GM21447 (cell line): ENCODE measurements at regions not wholly inside any gene's neighbourhood (a gene's known extent, or its start where the extent isn't known, plus 50 kb on each side); places are given as distances from the start of the nearest gene placed in this dataset.
"Not testable (repeated sequence)": the region's sequence is repeated elsewhere in the genome, so short reads cannot be mapped to it uniquely, and the experiment has no call there.

Source experiments
- ATAC-seq: cut with Tn5 transposase; IDR thresholded peaks from one replicate; pipeline ENCODE4 v1.9.1; 2021; ENCODE audit not compliant: unreplicated experiment

DNA sequence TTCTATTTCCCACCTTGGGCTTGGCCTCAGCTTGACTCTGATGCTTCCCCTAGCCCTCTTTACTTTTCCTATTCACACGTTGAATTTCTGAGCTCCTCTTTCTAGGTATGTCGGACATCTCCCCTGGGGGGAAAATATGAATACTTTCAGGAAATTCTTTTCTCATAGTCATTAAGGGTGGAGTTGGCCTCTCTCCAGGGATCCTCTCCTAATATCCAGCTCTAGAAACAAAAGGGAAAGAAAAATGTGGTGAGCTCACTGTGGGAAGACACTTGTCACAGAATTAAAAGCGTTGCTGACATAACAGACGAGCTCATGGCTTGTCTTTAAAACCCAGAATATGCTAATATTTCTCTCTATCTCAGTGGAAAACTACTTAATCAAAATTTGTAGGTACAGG lies 132.7 kb upstream of the MEX3C start:
- no peak for ATAC-seq

DNA sequence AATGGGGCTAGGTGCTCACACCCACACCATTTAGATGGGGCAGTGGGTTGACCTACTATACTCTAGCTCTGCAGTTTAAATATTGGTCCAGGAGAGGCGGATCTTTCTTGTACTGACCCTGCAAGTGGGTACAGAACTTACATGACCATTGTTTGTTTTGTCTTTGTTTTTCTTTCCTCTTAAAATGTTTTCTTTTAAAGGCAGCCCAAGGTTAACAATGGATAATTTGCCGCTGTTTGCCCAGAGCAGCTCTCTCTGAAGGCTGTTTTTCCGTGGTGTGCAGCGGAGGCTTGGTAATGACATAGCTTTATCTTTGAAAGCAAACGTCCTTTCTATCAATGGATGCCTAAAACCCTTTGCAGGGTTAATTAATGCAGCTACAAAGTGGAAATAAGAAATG lies 133.3 kb upstream of the MEX3C start:
- ATAC-seq = no peak

DNA sequence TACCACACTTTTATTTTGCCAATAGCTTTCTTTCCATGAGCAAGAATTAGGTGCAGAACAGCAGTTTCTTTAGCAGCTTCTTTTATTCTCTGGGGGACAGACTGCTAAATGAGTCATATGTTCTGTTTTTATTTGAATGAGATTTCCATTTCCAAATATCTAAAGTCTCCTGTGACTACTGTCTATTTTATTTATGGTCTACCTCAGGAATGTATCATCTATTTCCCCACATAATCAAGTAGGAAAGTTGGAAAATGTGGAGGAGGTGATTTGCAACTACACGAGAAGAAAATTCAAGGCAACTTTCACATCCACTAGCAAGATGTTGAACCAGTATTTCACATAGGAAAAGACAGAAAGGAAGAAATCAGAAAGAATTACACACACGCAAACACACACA lies 139.9 kb upstream of the MEX3C start:
- no peak for ATAC-seq

DNA sequence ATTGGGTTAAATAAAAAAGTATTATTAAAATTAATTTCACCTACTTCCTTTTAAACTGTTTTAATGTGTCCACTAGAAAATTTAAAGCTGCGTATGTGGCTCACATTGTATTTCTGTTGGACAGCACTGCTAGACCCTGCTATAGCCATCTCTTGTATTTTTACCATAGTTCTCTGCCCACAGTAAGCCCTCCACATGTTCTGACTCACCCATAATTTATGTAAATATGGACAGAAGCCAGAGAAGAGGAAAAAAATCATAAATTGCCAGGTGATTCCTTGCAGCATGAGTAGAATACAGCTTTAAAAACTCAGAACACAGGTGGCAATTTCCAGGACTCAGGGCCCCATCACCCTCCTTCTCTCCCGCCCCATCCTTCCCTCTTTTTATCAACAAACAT lies 142.4 kb upstream of the MEX3C start:
- no peak for ATAC-seq

DNA sequence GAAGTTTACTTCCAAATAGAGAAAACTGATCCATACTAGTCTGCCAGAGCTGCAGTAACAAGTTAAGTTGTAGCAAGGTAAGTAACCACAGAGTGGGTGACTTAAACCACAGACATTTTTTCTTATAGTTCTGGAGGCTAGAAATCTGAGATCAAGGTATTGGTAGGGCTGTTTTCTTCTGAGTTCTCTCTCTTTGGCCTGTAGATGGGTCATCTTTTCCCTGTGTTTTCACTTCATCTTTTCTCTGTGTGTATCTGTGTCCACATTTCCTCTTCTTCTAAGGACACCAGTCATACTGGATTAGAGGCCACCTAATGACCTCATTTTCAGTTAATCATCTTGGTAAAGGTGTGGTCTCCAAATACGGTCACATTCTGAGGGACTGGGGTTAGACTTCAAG lies 142.9 kb upstream of the MEX3C start:
- no peak for ATAC-seq

DNA sequence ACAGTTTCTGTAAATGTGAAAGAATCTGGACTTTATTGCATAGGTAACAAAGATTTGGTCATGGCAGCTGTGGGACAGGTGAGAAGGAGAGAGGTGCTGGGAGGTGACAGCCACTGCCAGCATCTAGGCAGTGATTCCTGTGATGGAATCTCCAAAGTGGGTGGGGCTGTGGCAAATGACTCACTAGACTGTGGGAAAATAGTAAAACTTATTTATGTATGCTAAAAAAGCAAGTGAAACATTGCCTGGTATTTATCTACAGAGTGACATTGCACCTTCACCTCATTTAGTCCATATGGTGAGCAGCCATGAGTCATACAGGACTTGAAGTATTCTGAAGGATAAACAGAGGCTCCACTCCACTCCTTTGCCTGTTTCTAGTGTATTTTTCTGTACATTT lies 145.3 kb upstream of the MEX3C start:
- no peak for ATAC-seq

DNA sequence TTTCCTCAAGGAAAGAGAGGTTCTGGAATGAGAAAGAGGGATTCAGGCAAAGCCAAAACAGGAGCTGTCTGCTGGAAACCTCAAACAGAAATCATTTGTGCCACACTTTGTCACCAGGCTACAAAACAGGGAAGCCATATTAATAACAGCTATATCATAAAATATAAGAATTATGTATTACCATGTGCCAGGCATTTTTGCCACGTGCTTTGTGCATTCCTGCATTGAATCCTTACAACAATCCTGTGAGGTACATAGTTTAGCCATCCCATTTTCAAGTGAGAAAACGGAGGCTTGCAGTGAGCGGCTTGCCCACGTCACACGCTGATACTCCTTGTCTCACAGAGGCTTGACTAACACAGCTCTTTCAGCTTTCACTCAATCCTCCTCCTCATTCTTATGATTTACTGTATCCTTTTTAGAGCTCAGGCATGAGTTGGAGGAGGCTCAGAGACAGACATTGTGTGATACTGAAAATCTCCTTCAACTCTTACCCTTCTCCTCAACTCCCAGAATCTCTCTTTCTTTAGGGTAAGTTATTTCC lies 148.4 kb upstream of the MEX3C start:
- ATAC-seq = no peak

DNA sequence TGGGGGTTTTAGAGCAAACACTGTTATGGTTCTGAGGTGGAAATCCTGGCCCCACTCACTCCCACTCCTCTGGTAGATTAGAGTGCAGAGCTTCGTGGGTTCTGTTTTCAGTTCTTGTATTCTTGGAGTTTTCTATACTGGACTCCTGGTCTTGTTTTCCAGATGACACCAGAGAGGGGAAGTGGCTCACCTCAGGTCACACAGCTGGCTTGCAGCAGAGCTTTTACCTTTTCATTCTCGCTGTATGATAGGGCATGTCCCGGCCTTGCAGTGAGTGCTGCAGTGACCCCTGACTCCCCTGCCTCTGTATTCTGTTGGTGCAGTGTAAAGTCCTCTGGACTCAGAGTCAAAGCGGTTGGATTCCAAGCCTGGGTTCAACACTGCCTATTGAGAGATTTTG lies 148.9 kb upstream of the MEX3C start:
- ATAC-seq = no peak

DNA sequence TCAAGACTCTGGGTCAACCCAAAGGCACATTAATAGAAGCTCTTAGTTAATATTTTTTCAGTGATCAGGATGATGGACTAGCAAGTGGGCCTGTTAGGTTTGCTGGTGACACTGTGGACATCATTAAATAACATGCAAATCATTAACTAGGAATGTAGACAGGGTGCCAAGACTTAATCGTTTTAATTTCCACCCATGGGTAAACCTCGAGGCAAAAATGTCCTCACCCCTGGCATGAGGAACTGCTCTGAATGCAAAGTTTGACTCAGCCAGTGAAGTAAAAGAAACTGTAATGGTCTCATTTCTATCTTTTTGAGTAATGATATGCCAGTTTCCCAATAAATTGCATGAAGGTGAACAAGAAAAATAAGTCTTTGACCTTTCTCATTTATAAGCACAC lies 152.6 kb upstream of the MEX3C start:
- no peak for ATAC-seq

DNA sequence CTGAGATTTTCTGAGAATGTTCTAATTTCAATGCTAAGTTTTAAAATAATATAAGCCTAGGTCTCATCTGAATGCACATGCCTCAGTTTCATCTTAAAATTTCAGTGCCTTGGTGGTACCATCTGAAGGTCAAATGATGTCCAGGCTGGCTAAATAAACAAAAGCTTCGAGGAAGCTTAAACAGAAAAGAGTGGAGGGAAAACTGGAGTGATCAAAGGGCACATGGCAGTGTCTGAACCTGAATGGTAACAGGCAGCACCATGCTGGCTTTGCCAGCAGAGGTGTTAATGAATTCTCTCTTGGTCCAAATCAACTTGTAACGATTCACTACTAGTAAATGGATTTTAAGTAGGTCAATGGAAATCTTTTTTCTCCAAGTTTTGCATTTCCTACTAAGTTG lies 158.4 kb upstream of the MEX3C start:
- ATAC-seq = no peak

DNA sequence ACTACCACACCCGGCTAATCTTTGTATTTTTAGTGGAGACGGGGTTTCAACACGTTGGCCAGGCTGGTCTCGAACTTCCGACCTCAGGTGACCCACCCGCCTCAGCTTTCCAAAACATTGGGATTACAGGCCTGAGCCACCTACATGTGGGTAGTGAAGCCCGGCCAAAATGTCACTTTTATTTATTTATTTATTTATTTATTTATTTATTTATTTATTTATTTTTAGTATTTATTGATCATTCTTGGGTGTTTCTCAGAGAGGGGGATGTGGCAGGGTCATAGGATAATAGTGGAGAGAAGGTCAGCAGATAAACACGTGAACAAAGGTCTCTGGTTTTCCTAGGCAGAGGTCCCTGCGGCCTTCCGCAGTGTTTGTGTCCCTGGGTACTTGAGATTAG lies 162.8 kb upstream of the MEX3C start:
- not testable (repeated sequence) for ATAC-seq

DNA sequence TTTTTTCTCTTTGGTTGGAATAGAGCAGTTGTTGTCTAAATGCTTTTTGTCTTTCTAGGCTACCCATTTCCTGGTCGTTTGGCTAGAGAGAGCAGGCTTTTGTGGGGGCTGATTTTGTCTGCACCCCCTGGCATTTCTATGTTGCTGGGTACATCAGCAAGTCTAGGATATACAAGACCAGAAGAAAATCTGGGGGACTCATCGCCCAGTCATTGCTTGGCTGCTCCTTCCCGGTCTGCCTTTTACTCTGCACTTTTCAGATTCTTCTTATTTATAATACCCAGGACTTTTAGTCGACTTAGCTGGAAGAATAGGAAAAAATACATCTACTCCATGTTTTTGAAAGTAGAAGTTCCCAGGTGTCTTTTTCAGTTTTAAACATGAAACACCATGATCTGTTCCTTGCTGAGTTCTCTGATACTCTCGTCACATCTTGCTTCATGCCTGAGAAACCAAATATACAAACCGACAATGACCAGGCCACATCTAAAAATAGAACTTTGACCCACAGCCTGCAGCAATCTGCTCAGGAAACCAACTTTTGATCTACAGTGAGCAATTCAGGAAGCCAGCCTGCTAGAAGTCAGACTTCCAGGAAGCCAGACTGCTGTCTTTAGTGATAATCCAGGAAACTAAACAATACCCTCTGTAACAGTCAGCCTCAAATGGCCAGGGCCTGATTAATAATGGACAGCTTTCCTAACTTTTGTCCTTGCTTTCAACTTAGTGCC lies 163.8 kb upstream of the MEX3C start:
- ATAC-seq = peak; percentile 75

DNA sequence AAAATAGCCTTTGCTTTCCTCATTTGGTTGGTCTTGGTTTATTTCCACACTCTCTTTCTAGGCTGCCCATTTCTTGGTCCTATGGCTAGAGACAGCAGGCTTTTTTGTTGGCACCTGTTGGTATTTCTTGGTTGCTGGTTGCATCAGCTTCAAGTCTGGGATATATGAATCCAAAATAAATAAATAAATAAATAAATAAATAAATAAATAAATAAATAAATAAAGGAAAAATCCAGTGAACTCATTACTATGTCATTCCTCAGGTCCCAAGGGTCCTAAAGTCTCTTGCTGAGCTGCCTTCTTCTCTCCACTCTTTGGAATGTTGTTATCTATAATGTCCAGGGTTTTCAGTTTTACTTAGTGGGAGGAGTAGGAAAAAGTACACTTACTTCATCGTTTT lies 165.9 kb upstream of the MEX3C start:
- no peak for ATAC-seq

DNA sequence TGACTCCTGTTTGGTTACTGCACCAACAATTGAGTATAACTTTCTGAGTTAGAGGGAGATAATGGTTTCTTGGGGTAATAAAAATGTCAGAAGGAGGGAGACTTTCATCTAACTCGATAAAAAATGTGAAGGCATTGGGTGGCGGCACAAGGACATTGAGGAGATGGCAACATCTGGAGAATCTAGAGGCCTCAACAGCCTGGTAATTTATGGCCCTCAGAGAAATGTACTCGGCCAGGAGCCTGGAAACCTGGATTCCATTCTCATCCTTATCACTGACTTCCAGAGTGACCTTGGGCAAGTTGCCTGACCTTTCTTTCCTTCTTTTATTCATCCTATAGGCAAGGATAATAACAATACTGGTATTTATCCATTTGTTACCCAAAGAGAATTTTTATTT lies 173.5 kb upstream of the MEX3C start:
- ATAC-seq = no peak

DNA sequence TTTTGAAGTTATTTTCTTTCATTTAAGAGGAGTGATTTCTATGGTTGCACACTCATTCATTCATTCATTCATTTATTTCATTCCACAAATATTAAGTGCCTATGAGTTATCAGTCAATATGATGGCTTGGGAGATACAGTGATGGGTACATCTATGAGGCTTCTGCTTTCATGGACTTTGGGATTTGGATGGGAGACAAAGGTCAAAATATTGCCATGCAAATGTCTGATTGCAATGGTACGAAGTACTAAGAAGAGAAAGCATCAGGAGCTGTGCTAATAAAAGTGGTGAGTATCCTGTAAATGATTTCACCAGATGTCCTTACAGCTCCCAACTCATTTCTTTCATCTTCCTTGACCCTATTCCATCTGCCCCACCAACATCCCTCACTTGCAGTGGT lies 174.4 kb upstream of the MEX3C start:
- no peak for ATAC-seq

DNA sequence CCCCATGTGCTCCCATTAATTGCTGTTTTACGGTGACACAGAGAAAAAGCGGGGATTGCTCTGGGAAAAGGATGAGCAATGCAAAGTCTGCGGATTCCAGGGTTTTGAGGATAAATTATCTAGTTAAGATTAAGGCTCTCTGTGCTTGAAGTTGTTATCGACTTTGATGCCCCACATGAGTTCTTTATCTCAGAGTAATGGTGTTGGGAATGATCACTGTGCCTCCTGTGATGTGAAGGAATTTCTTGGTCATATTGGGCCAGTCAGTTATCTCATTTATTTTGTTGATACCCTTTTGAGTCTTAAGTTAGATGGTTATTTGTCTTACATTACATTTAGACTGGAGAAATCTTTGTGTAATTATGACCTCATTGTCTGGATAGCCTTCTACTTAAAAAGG lies 184.6 kb upstream of the MEX3C start:
- no peak for ATAC-seq

DNA sequence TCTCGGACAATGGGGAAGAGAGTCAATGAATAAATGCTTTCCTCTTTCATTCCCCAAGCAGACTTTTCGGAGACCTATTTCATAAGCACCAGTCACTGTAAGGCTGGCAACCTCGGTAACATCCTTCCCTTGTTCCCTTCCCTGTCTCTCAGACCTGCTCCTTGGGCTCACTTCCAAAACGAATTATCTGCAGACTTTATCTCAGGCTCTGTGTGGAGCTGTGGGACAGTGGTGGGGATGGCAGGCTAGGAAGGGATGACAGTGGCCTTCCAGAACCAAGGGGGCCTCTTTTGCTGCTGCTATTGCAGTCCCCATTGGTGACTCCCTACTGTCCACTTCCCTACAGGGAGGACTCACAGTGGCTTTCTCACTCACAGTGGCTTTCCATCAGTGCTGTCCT lies 185.6 kb upstream of the MEX3C start:
- no peak for ATAC-seq

DNA sequence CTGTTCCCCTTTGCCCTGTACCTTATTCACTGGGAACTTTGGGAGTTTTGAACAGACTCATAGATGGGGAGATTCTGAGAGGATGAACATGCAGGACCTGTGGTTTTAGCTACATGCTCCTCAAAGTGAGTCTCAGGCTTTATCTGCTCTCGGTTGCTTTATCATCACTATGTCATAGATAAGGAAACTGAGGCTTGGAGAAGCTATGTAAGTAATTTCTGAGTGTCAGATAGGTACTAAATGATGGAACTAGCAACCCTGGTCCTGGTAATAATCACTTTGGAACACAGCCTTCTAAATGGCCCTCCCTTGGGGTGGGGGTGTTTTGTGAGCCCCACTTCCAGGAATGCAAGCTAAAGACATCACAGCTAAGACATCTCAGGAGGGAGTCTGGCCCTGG lies 186.2 kb upstream of the MEX3C start:
- no peak for ATAC-seq

DNA sequence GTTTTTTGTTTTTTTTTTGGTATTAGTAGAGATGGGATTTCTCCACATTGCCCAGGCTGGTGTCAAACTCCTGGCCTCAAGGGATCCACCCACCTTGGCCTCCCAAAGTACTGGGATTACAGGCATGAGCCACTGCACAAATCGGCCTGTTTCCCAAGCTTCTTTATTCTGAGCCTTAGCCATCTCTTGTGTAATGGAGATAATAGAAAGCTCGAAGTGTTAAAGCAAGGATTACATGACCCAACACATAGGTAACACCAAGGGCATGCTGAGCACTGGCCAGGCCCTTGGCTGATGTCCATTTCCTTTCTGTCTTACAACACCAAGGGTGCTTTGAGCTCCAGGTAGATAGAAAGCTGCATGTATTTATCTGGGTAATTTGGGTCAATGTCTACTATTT lies 187.8 kb upstream of the MEX3C start:
- ATAC-seq = no peak

DNA sequence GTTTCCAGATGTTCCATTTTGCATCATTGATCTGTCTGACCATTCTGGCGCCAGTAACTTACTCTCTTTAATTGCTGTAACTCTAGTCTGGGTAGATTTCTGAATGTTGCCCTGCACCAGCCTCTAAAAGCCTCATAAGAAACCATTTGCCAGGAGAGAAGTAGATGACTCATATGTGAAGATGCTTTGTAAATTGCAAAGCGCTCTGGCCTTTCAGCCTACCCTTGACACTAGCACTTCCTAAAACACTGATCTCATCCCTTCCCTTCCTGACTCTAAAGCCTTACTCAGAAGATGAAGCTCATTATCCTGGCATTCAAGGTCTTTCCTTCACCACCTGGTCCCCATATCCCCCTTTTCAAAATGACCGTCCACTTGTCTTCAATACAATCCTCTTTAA lies 193.2 kb upstream of the MEX3C start:
- ATAC-seq = no peak

DNA sequence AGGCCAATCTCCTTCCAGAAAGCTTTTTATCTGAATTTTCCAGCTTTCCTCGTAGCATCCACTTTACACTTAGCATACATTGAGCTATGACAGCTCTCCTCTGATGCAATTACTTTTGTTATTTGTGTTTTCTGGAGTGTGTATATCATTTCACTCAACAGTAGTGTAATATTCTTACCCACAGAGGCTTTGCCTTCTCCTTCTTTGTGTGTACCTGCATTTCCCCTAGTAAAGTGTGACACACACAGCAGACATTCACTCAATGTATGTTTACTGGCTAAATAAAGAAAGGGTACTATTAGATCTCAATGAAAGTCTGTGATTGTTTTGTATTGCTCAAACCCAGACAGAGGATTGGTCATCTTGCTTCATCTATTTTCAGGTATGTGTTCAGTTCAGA lies 193.7 kb upstream of the MEX3C start:
- no peak for ATAC-seq

DNA sequence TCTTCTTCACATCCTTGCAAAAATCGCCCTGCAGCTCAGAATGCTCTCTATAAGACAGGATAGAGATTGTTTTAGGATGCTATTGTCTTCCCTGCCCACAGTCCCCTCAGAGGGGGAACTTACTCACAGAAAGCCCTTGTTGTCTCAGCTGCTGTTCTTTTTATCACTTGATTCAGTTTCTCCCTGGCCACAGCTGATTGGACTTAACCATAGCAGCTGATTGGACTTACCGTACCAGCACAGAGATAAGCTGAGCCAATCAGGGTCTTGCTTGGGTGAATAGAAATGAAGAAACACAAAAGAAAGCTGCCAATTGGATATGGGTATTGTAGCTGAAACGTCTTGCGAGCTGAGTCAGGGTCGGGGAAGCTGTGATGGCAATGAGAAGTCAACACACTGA lies 194.2 kb upstream of the MEX3C start:
- ATAC-seq = no peak

DNA sequence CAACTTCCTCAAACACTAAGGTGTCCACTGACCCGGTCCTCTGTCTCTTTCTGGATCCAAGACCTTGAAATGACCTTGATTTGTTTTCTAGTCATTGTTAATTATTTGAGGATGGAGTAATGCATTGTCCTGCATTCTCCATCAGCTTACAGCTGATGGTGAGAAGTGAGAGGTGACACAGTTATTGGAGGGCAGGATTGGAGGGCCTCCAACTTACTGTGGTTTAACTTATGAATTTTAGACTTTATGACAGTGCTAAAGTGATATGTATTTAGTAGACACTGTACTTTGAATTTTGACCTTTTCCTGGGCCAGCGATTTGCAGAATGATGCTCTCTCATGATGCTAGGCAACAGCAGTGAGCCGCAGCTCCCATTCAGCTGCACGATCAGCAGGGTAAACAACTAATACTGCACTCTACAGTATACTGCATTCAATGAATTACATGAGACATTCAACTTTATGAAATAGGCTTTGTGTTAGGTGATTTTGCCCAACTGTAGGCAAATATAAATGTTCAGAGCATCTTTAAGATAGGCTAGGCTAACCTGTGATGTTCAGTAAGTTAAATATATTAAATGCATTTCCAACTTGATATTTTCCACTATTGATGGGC lies 200.0 kb upstream of the MEX3C start:
- no peak for ATAC-seq
